Trophoblast cell (in vitro differentiated cells and primary cell): ENCODE measurements at regions not wholly inside any gene's neighbourhood (a gene's known extent, or its start where the extent isn't known, plus 50 kb on each side); places are given as distances from the start of the nearest gene placed in this dataset.

Experiments used
- DNase-seq, 2 donors: peaks; one replicate each; pipeline ENCODE4 v3.0.0-alpha.2; 2016
- H2AFZ ChIP-seq: 2 replicates; pipeline ENCODE4 v1.6.1; 2013; ENCODE audit warnings: low read length, moderate library complexity, mild to moderate bottlenecking; ENCODE audit not compliant: insufficient read depth, poor library complexity
- H2AK5ac ChIP-seq: 2 replicates; pipeline ENCODE4 v1.6.1; 2013; ENCODE audit warnings: mild to moderate bottlenecking, low read length
- H2BK120ac ChIP-seq: 2 replicates; pipeline ENCODE4 v1.6.1; 2013; ENCODE audit warnings: low read length, mild to moderate bottlenecking, moderate library complexity; ENCODE audit not compliant: insufficient read depth, poor library complexity
- H2BK12ac ChIP-seq: 2 replicates; pipeline ENCODE4 v1.6.1; 2013; ENCODE audit warnings: mild to moderate bottlenecking, low read length, moderate library complexity
- H2BK5ac ChIP-seq: 2 replicates; pipeline ENCODE4 v1.6.1; 2013; ENCODE audit warnings: low read length, low read depth, moderate library complexity, mild to moderate bottlenecking; ENCODE audit not compliant: poor library complexity
- H3K14ac ChIP-seq: 2 replicates; pipeline ENCODE4 v1.6.1; 2013; ENCODE audit warnings: mild to moderate bottlenecking, low read length
- H3K18ac ChIP-seq: 2 replicates; pipeline ENCODE4 v1.6.1; 2013; ENCODE audit warnings: mild to moderate bottlenecking, low read length
- H3K23ac ChIP-seq: 2 replicates; pipeline ENCODE4 v1.6.1; 2013; ENCODE audit warnings: low read length
- H3K27ac ChIP-seq: 2 replicates; pipeline ENCODE4 v1.5.1; 2013; ENCODE audit warnings: low read depth, mild to moderate bottlenecking, inconsistent platforms, low read length, moderate library complexity
- H3K27me3 ChIP-seq: 2 replicates; pipeline ENCODE4 v1.6.1; 2013; ENCODE audit warnings: inconsistent platforms, mild to moderate bottlenecking, low read length, moderate library complexity; ENCODE audit not compliant: insufficient read depth
- H3K36me3 ChIP-seq, 2 experiments: 1 replicate in 1 of 2; 2 replicates in 1 of 2; pipeline ENCODE4 v1.6.1; 2013; ENCODE audit warnings: low read length in 2 of 2, mild to moderate bottlenecking in 2 of 2, moderate library complexity in 1 of 2; ENCODE audit not compliant: insufficient read depth in 2 of 2, control insufficient read depth in 1 of 2
- H3K4ac ChIP-seq: 2 replicates; pipeline ENCODE4 v1.6.1; 2013; ENCODE audit warnings: low read depth, mild to moderate bottlenecking, low read length, moderate library complexity
- H3K4me1 ChIP-seq, 2 experiments: 1 replicate in 1 of 2; 2 replicates in 1 of 2; pipeline ENCODE4 v1.6.1; 2013; ENCODE audit warnings: low read length in 2 of 2, mild to moderate bottlenecking in 2 of 2, moderate library complexity in 1 of 2; ENCODE audit not compliant: insufficient read depth in 2 of 2, control insufficient read depth in 1 of 2
- H3K4me2 ChIP-seq: 2 replicates; pipeline ENCODE4 v1.6.1; 2013; ENCODE audit warnings: inconsistent platforms, mild to moderate bottlenecking, low read length, moderate library complexity
- H3K4me3 ChIP-seq: 2 replicates; pipeline ENCODE4 v1.5.1; 2013; ENCODE audit warnings: mild to moderate bottlenecking, low read depth, low read length, inconsistent platforms
- H3K79me1 ChIP-seq: one replicate; pipeline ENCODE4 v1.6.1; 2013; ENCODE audit warnings: low read length
- H3K79me2 ChIP-seq: 2 replicates; pipeline ENCODE4 v1.6.1; 2013; ENCODE audit warnings: low read length, mild to moderate bottlenecking; ENCODE audit not compliant: control insufficient read depth, insufficient read depth, poor library complexity
- H3K9ac ChIP-seq: 2 replicates; pipeline ENCODE4 v1.6.1; 2013; ENCODE audit warnings: mild to moderate bottlenecking, low read length
- H3K9me3 ChIP-seq: 2 replicates; pipeline ENCODE4 v1.6.1; 2013; ENCODE audit warnings: low read depth, mild to moderate bottlenecking, control low read depth, inconsistent platforms, low read length; ENCODE audit not compliant: insufficient read depth
- H4K12ac ChIP-seq: 2 replicates; pipeline ENCODE4 v1.6.1; 2013; ENCODE audit warnings: low read depth, mild to moderate bottlenecking, low read length, moderate library complexity
- H4K8ac ChIP-seq: 2 replicates; pipeline ENCODE4 v1.6.1; 2013; ENCODE audit warnings: low read depth, mild to moderate bottlenecking, low read length, moderate library complexity
- H4K91ac ChIP-seq: one replicate; pipeline ENCODE4 v1.6.1; 2013; ENCODE audit warnings: low read depth, mild to moderate bottlenecking, low read length, moderate library complexity
- WGBS: extraction: QIAGEN DNeasy Blood & Tissue Kit; methylation state at CpG from one replicate; pipeline ENCODE4 v1.1.7; 2013; ENCODE audit warnings: missing lambda C conversion rate; ENCODE audit not compliant: insufficient read length, insufficient coverage; ENCODE audit errors: extremely low coverage; 5-methylcytosine and 5-hydroxymethylcytosine counted together

GRCh38 chr2:42844366-42844765, 52.0 kb upstream of the HAAO start:
- no peaks in the 10 kb centered on the region for H3K79me1 ChIP-seq

GRCh38 chr2:42843611-42844010, 51.2 kb upstream of the HAAO start:
- H4K12ac ChIP-seq, result no peak overlapping the region
- no peak overlapping the region for H2AK5ac ChIP-seq
- no peaks in the 10 kb centered on the region for H3K79me1 ChIP-seq
- no peak overlapping the region for H2BK12ac ChIP-seq
- no peak overlapping the region for H2AFZ ChIP-seq
- H4K8ac ChIP-seq, result no peak overlapping the region
- no peaks in the 10 kb centered on the region for H3K79me2 ChIP-seq
- no peak for DNase-seq
- H3K4me1 ChIP-seq, result no peaks in the 10 kb centered on the region
- H3K18ac ChIP-seq, result no peak overlapping the region
- no peak overlapping the region for H3K27ac ChIP-seq
- no peaks in the 10 kb centered on the region for H3K36me3 ChIP-seq
- no peak overlapping the region for H2BK120ac ChIP-seq
- H3K9ac ChIP-seq, result no peak overlapping the region
- H3K23ac ChIP-seq, result no peak overlapping the region
- H3K4ac ChIP-seq, result no peak overlapping the region
- H3K9me3 ChIP-seq, result no peaks in the 10 kb centered on the region
- no peak overlapping the region for H2BK5ac ChIP-seq
- H3K14ac ChIP-seq, result no peak overlapping the region
- no peak overlapping the region for H3K4me2 ChIP-seq
- H3K27me3 ChIP-seq, result no peaks in the 10 kb centered on the region
- H3K4me3 ChIP-seq, result no peak overlapping the region
- no peak overlapping the region for H4K91ac ChIP-seq

More at GRCh38 chr2:42844366-42844765, 52.0 kb upstream of the HAAO start:
- H4K91ac ChIP-seq, result no peak overlapping the region
- no peaks in the 10 kb centered on the region for H3K36me3 ChIP-seq
- no peak overlapping the region for H3K18ac ChIP-seq
- no peak overlapping the region for H4K8ac ChIP-seq
- no peaks in the 10 kb centered on the region for H3K9me3 ChIP-seq
- no peak overlapping the region for H3K14ac ChIP-seq
- H3K27me3 ChIP-seq, result no peaks in the 10 kb centered on the region
- H3K27ac ChIP-seq, result no peak overlapping the region
- no peak overlapping the region for H2BK12ac ChIP-seq
- WGBS, result no CpG with 5 or more reads among the region's 5 CpGs
- H3K4ac ChIP-seq, result no peak overlapping the region
- no peak overlapping the region for H2AFZ ChIP-seq
- no peaks in the 10 kb centered on the region for H3K79me2 ChIP-seq
- no peaks in the 10 kb centered on the region for H3K4me1 ChIP-seq
- H2BK5ac ChIP-seq, result no peak overlapping the region
- H3K23ac ChIP-seq, result no peak overlapping the region
- H3K9ac ChIP-seq, result no peak overlapping the region
- H2BK120ac ChIP-seq, result no peak overlapping the region
- H3K4me3 ChIP-seq, result no peak overlapping the region
- no peak overlapping the region for H4K12ac ChIP-seq
- no peak for DNase-seq
- H2AK5ac ChIP-seq, result no peak overlapping the region
- H3K4me2 ChIP-seq, result no peak overlapping the region

- Histone ChIP-seq H3K4ac (no peak overlapping the region), H4K91ac (no peak overlapping the region), H3K4me3 (no peak overlapping the region)
Observed at GRCh38 chr2:42843131-42843530, 50.7 kb upstream of the HAAO start.

GRCh38 chr2:42842466-42842865, 50.1 kb upstream of the HAAO start:
- H3K4me3 ChIP-seq, result no peak overlapping the region
- WGBS, result no CpG with 5 or more reads among the region's 4 CpGs
- no peak overlapping the region for H4K12ac ChIP-seq
- no peak overlapping the region for H3K4me2 ChIP-seq
- no peak overlapping the region for H3K14ac ChIP-seq
- H4K91ac ChIP-seq, result no peak overlapping the region
- no peaks in the 10 kb centered on the region for H3K79me1 ChIP-seq
- no peak for DNase-seq
- H3K4me1 ChIP-seq, result no peaks in the 10 kb centered on the region
- no peak overlapping the region for H3K18ac ChIP-seq
- H3K23ac ChIP-seq, result no peak overlapping the region
- H3K36me3 ChIP-seq, result no peaks in the 10 kb centered on the region
- H3K9me3 ChIP-seq, result no peaks in the 10 kb centered on the region
- no peak overlapping the region for H3K27ac ChIP-seq
- no peak overlapping the region for H2BK5ac ChIP-seq
- H2BK120ac ChIP-seq, result no peak overlapping the region
- H2BK12ac ChIP-seq, result no peak overlapping the region
- H2AK5ac ChIP-seq, result no peak overlapping the region
- no peak overlapping the region for H3K4ac ChIP-seq
- H3K79me2 ChIP-seq, result no peaks in the 10 kb centered on the region
- no peak overlapping the region for H2AFZ ChIP-seq
- no peak overlapping the region for H3K9ac ChIP-seq
- no peak overlapping the region for H4K8ac ChIP-seq
- H3K27me3 ChIP-seq, result no peaks in the 10 kb centered on the region

More at GRCh38 chr2:42843131-42843530, 50.7 kb upstream of the HAAO start:
- Histone ChIP-seq H3K79me1 (no peaks in the 10 kb centered on the region), H3K23ac (no peak overlapping the region), H2BK5ac (no peak overlapping the region), H4K8ac (no peak overlapping the region), H2AFZ (no peak overlapping the region), H2BK120ac (no peak overlapping the region), H3K18ac (no peak overlapping the region), H4K12ac (no peak overlapping the region), H3K27ac (no peak overlapping the region), H2BK12ac (no peak overlapping the region), H2AK5ac (no peak overlapping the region), H3K27me3 (no peaks in the 10 kb centered on the region), H3K79me2 (no peaks in the 10 kb centered on the region), H3K9ac (no peak overlapping the region), H3K4me1 (no peaks in the 10 kb centered on the region), H3K14ac (no peak overlapping the region), H3K9me3 (no peaks in the 10 kb centered on the region), H3K36me3 (no peaks in the 10 kb centered on the region), H3K4me2 (no peak overlapping the region)
- DNase-seq, result no peak
- WGBS, result no CpG with 5 or more reads among the region's 6 CpGs
